Osteocyte (in vitro differentiated cells): ENCODE measurements at regions not wholly inside any gene's neighbourhood (a gene's known extent, or its start where the extent isn't known, plus 50 kb on each side); places are given as distances from the start of the nearest gene placed in this dataset.

ENCODE experiments used
- DNase-seq: peaks from one replicate; pipeline ENCODE4 v3.0.0; 2021; ENCODE audit warnings: mixed read lengths; ENCODE audit not compliant: unreplicated experiment; ENCODE audit errors: extremely low spot score
- H3K27ac Mint-ChIP-seq: one replicate; pipeline ENCODE4 v1.8.0; 2021; ENCODE audit warnings: mild to moderate bottlenecking, mixed read lengths; ENCODE audit not compliant: unreplicated experiment
- H3K27me3 Mint-ChIP-seq: one replicate; pipeline ENCODE4 v1.8.0; 2021; ENCODE audit warnings: mixed read lengths; ENCODE audit not compliant: unreplicated experiment
- H3K36me3 Mint-ChIP-seq: one replicate; pipeline ENCODE4 v1.8.0; 2021; ENCODE audit warnings: mixed read lengths; ENCODE audit not compliant: unreplicated experiment
- H3K4me1 Mint-ChIP-seq: one replicate; pipeline ENCODE4 v1.8.0; 2021; ENCODE audit warnings: mixed read lengths; ENCODE audit not compliant: unreplicated experiment
- H3K4me3 Mint-ChIP-seq: one replicate; pipeline ENCODE4 v1.8.0; 2021; ENCODE audit warnings: mild to moderate bottlenecking, moderate library complexity, mixed read lengths; ENCODE audit not compliant: unreplicated experiment
- H3K9me3 Mint-ChIP-seq: one replicate; pipeline ENCODE4 v1.8.0; 2021; ENCODE audit warnings: mixed read lengths; ENCODE audit not compliant: unreplicated experiment
- CTCF ChIP-seq: fragments of 200-600 bp; sonication (generic); IDR thresholded peaks from 2 replicates; pipeline ENCODE4 v1.5.0; 2021; ENCODE audit warnings: antibody characterized with exemption, mild to moderate bottlenecking, moderate library complexity

GRCh38 chr12:105468464-105468863 is 138.0 kb downstream of the C12orf75 start:
- no peak for TF ChIP-seq CTCF
- no peaks in the 10 kb centered on the region for H3K9me3 Mint-ChIP-seq
- peaks cover 25% of the 10 kb centered on the region for H3K4me1 Mint-ChIP-seq
- no peaks in the 10 kb centered on the region for H3K27me3 Mint-ChIP-seq
- peak overlapping the region; percentile 24 for H3K27ac Mint-ChIP-seq
- H3K4me3 Mint-ChIP-seq, result no peak overlapping the region
- no peak for DNase-seq
- H3K36me3 Mint-ChIP-seq, result no peaks in the 10 kb centered on the region

- no peak overlapping the region for H3K27ac Mint-ChIP-seq
- no peaks in the 10 kb centered on the region for H3K9me3 Mint-ChIP-seq
- no peaks in the 10 kb centered on the region for H3K27me3 Mint-ChIP-seq
- no peak for DNase-seq
- TF ChIP-seq CTCF, result no peak
- peaks cover 22% of the 10 kb centered on the region for H3K4me1 Mint-ChIP-seq
- H3K4me3 Mint-ChIP-seq, result no peak overlapping the region
- H3K36me3 Mint-ChIP-seq, result no peaks in the 10 kb centered on the region
Measured at GRCh38 chr12:105469211-105469610, 138.7 kb downstream of the C12orf75 start.

- no peak for DNase-seq
- no peaks in the 10 kb centered on the region for H3K9me3 Mint-ChIP-seq
- TF ChIP-seq CTCF, result no peak
- peaks cover 22% of the 10 kb centered on the region for H3K4me1 Mint-ChIP-seq
- H3K27me3 Mint-ChIP-seq, result no peaks in the 10 kb centered on the region
- H3K4me3 Mint-ChIP-seq, result no peak overlapping the region
- no peak overlapping the region for H3K27ac Mint-ChIP-seq
- H3K36me3 Mint-ChIP-seq, result no peaks in the 10 kb centered on the region
Measured at GRCh38 chr12:105469701-105470100, 139.2 kb downstream of the C12orf75 start.

- no peak for DNase-seq
- no peak overlapping the region for H3K4me3 Mint-ChIP-seq
- no peaks in the 10 kb centered on the region for H3K9me3 Mint-ChIP-seq
- H3K27ac Mint-ChIP-seq, result no peak overlapping the region
- H3K27me3 Mint-ChIP-seq, result no peaks in the 10 kb centered on the region
- peaks cover 23% of the 10 kb centered on the region for H3K4me1 Mint-ChIP-seq
- TF ChIP-seq CTCF, result no peak
- no peaks in the 10 kb centered on the region for H3K36me3 Mint-ChIP-seq
Measured at GRCh38 chr12:105470102-105470501, 139.6 kb downstream of the C12orf75 start.

- no peak for DNase-seq
- no peaks in the 10 kb centered on the region for H3K9me3 Mint-ChIP-seq
- H3K27me3 Mint-ChIP-seq, result no peaks in the 10 kb centered on the region
- no peak overlapping the region for H3K27ac Mint-ChIP-seq
- no peak overlapping the region for H3K4me3 Mint-ChIP-seq
- peaks cover 23% of the 10 kb centered on the region for H3K4me1 Mint-ChIP-seq
- TF ChIP-seq CTCF, result no peak
- H3K36me3 Mint-ChIP-seq, result no peaks in the 10 kb centered on the region
Measured at GRCh38 chr12:105470601-105471000, 140.1 kb downstream of the C12orf75 start.
